HG02870 (cell line): ENCODE measurements at regions not wholly inside any gene's neighbourhood (a gene's known extent, or its start where the extent isn't known, plus 50 kb on each side); places are given as distances from the start of the nearest gene placed in this dataset.
"Not testable (repeated sequence)": the region's sequence is repeated elsewhere in the genome, so short reads cannot be mapped to it uniquely, and the experiment has no call there.

Experiments used
- ATAC-seq: cut with Tn5 transposase; IDR thresholded peaks from one replicate; pipeline ENCODE4 v1.9.1; 2021; ENCODE audit warnings: mild to moderate bottlenecking, moderate library complexity; ENCODE audit not compliant: unreplicated experiment

DNA sequence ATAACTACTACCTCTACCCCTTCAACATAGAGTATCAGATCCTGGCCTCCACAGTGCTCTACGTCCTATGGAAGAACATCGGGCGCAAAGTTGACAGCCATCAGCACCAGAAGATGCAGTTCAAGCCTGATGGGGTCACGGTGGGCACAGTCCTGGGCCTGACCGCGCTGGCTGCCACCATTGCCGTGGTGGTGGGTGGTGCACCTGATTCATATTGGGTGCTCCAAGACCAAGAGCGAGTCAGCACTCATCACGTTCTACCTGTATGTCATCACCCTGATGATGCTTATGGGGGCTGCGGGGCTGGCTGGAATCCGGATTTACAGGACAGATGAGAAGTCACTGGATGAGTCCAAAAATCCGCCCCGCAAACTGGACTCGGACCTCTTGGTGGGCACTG, 846.4 kb downstream of the RPIA start:
- not testable (repeated sequence) for ATAC-seq

DNA sequence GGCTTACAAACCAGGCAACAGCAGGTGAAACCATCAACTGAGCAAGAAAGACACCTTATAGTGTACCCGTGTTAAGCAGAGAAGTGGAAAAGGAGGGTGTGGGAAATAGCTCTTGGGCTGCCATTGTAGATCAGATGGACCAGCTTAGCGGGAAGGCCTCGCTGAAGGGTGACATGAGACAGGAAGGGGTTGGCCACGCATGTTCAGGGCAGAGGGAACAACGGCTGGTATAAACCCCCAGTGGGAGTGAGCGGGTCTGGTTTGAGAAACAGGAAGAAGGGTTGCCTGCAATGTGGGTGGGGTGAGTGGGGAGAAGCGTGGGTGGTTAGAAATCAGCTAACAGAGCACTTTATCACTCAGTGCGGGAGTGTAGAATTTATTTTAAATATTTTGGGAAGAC, 852.6 kb downstream of the RPIA start:
- ATAC-seq = not testable (repeated sequence)

DNA sequence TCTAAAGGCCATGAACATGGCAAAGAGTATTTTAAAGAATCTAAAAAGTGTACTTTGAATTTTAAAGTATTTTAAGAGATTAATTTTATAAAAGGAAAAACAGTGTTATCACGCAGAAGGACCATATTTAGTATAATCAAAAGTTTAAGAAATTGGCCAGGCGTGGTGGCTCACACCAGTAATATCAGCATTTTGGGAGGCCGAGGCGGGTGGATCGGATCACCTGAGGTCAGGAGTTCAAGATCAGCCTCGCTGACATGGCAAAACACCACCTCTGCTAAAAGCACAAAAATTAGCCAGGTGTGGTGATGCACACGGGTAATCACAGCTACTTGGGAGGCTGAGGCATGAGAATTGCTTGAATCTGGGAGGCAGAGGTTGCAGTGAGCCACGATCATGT, 887.7 kb downstream of the RPIA start:
- ATAC-seq = not testable (repeated sequence)

DNA sequence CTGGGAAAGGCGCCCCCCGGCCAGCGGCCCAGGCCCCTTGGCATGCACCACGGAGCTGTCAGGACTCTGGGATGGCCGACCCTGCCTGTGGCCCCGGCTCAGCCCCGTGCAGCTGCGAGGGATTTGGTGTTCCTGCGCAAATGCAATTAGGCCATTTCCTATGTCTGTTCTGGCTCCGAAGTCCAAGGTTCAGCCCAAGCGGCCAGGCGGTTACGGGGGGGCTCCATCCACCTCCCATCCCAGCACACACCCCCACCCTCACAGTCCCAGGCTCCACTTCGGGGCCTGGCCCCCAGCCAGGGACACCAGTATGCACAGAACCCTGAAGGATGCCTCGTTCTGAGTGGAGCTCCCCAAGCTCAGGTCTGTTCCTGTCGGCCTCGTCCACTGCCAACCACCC, 891.3 kb downstream of the RPIA start:
- not testable (repeated sequence) for ATAC-seq

DNA sequence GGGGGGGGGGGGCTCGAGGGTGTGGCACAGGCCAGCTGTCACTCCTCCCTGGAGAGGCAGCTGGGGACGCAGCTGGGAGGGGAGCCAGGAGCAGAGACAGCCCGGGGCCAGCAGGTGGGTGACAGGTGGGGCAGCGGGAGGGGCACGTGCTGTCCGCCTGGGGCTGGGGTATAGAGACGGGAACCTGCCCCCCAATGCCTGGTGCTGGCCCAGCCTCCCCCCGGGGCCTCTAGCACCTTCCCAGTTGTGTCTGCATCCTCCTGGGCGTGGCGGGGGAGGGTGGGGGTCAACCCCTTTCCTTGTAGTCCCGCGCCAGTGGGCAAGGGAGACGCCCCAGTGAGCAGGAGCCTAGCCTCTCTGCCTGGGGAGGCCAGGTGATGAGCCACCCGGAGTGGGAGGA, 892.6 kb downstream of the RPIA start:
- not testable (repeated sequence) for ATAC-seq

DNA sequence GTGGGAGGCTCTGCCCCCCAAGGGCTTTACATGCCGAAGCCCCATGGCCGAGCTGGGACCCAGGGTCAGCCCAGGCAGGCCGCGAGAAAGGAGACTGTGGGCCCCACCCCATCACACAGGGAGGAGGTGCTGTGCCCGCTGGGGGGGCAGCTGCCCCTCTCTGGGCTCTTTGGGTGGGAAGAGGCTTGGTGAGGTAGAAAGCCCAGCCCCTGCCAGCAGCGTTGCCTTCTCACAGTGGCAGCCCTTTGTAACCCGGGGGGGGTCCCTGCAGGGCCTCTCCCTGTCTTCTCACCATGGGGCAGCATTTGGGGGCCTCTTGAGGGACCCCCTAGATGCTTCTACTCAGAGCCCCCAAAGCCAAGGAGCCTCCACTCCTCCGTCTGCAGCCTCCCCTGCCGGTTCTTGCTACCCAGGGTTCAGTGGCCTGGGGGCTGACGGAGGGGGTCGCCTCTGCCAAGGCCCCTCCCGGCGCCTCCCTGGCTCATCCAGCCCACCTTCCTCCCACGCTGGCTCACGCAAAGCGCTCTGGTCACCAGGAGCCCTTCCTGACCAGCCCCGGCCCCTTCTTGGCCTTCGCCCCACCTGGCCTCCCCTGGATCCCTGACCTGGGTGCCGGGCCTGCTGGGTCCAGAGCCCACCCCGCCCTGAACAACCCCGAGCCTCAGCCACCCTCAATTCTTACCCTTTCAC, 893.5 kb downstream of the RPIA start:
- ATAC-seq = not testable (repeated sequence)

DNA sequence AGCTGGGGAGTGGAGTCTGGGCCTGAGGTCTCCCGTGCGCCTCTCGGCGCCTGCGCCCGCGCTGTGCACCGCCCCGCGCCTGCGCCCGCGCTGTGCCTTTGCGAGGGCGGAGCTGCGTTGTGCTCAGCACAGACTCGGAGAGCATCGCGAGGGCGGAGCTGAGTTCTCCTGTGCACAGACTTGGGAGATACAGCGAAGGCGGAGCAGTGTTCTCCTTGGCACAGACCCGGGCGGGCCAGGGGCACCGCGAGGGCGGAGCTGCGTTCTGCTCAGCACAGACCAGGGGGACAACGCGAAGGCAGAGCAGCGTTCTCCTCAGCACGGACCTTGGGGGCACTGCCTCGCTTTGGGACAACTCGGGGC, 894.1 kb downstream of the RPIA start:
- peak; percentile 100 for ATAC-seq

DNA sequence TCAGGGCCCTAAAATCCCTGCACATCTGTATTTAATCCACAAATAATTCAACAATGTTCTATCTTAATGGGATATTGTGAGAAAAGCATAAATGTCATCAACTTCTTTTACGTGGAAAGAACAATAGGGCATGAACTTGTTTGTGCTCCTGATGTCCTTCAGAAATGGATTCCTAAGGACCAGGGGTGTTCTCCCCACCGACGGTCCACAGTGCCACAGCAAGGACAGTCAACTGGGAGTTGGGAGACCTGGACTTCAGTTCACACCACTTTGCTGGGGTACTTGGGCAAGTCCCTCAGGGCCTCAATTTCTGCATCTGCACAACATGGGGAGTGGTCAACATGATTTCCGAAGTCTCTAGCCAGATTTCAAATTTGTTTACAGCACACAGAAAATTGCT, 908.4 kb downstream of the RPIA start:
- not testable (repeated sequence) for ATAC-seq

DNA sequence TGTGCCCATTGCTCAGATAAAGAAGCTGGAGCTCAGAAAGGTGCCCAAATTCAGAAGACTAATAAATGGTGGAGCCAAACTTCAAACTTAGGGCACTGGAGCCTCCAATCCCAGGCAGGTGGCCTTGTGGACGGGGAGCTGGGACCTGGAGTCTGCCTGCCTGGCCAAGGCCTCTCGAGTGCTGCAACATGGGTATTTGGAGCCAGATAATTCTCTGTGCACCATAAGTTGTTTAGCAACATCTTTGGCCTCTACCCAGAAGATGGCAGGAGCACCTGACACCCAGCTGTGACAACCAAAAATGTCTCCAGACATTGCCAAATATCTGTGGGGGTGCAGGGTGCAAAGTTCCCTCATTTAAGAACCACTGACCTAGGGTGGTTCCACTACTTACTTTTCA, 915.0 kb downstream of the RPIA start:
- ATAC-seq = not testable (repeated sequence)

DNA sequence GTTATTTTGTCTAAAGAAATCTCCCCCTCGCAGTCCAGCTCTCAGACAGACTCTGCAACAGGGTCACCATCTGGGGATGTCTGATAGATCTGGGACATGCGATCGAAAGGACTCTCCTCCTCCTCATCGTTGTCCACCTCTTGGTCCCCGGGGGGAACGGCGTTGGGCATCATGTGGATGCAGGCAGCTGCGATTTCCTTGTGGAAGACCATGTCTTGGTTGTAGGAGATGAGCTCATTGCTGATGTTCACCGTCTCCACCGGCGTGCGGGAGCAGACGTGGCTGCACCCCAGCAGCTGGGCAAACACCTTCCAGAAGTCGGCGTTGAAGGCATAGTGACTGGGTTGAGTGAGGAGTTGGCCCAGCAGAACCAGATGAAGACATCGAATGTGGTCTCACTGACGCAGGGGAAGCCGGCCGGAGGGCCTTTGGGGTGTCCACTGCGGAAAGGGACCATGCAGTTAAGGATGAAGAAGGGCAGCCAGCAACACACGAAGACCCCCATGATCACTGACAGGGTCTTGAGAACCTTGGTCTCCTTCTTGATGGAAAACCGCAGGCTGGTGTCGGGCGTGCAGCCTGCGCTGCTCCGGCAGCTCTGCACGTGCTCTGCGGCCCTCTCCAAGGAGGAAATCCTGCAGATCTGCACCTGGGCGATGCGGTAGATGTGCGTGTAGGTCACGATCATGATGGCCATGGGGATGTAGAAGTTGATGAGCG, 918.9 kb downstream of the RPIA start:
- not testable (repeated sequence) for ATAC-seq

DNA sequence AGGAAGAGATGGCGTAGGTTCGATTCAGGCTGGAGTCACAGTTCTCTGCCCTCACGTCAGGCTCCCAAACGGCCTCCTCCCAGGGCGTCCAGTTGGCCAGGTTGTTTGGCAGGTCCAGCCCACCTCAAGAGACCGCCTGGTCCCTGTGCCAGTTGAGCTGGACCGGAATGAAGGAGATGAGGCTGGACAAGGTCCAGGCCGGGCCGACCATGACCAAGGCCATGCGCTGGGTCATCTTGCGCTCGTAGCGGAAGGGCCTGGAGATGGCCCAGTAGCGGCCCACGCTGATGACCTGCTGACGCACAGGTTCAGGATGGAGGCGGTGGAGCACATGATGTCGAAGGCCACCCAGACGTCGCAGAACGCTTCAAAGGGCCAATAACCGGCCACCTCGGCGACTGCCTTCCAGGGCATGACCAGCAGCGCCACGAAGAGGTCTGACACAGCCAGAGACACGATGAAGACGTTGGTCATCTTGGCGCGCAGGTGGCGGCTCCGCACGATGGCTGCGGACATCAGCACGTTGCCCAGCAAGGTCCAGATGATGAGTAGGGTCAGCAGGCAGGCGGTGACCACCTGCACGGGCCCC, 919.5 kb downstream of the RPIA start:
- ATAC-seq = not testable (repeated sequence)

DNA sequence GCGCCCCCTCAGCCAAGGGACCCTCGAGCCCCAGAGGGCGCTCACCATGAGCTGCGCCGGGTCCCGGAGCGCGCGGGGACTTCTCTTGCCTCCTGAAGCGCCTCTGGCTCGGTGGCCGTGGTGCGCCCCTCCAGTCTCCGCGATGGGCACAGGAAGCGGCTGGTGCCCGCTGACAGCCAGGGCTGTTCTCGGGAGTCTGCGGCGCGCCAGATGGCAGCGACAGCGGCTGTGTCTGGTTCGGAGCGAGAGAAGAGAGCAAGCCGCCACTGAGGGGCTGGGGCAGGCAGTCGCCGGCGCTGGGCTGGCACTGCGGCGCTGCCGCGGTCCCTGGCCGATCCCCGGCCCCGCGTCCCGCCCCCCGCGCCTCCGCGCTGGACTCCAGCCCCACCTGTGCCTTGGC, 920.2 kb downstream of the RPIA start:
- not testable (repeated sequence) for ATAC-seq

DNA sequence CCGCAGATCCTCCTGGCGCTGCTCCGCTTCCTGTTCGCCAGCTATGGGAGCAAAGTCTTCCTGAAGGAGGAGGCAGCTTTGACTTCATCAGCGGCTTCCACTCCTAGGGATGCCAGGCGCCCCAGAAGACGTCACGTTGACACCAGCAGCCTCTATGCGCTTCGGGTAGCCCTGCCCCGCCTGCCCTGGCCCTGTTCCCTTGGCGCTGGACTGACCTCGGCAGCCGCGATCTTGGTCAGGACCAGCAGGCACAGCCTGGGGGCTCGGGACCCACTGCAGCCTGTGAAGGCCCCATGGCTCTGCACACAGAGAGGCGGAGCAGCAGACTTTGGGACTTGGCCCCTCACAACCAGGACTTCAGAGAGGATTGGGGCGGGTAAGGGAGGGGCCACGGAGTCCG, 957.8 kb downstream of the RPIA start:
- ATAC-seq = not testable (repeated sequence)

DNA sequence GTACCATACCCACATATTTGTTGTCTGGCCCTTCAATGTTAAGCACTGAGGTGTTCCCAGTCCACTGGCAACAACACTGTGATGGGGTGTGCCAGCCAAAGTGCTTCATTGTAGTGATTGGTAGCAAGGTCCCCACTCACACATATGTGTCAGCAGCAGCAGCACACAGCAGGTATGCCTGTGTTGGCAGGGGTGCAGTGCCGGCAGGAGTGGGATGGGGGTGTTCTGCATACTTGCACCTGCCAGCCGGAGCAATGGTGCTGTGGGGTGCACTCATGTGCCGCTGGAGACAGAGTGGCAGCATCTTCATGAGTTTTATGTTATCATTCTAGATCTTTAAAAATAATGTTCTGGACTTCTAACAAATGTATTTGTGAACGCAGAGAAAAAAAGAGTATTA, 987.8 kb downstream of the RPIA start:
- not testable (repeated sequence) for ATAC-seq
